Trophoblast cell (in vitro differentiated cells and primary cell): ENCODE measurements at regions not wholly inside any gene's neighbourhood (a gene's known extent, or its start where the extent isn't known, plus 50 kb on each side); places are given as distances from the start of the nearest gene placed in this dataset.
"Not testable (repeated sequence)": the region's sequence is repeated elsewhere in the genome, so short reads cannot be mapped to it uniquely, and the experiment has no call there.

Source experiments
- DNase-seq, 2 donors: peaks; one replicate each; pipeline ENCODE4 v3.0.0-alpha.2; 2016
- H2AFZ ChIP-seq: 2 replicates; pipeline ENCODE4 v1.6.1; 2013; ENCODE audit warnings: low read length, moderate library complexity, mild to moderate bottlenecking; ENCODE audit not compliant: insufficient read depth, poor library complexity
- H2AK5ac ChIP-seq: 2 replicates; pipeline ENCODE4 v1.6.1; 2013; ENCODE audit warnings: mild to moderate bottlenecking, low read length
- H2BK120ac ChIP-seq: 2 replicates; pipeline ENCODE4 v1.6.1; 2013; ENCODE audit warnings: low read length, mild to moderate bottlenecking, moderate library complexity; ENCODE audit not compliant: insufficient read depth, poor library complexity
- H2BK12ac ChIP-seq: 2 replicates; pipeline ENCODE4 v1.6.1; 2013; ENCODE audit warnings: mild to moderate bottlenecking, low read length, moderate library complexity
- H2BK5ac ChIP-seq: 2 replicates; pipeline ENCODE4 v1.6.1; 2013; ENCODE audit warnings: low read length, low read depth, moderate library complexity, mild to moderate bottlenecking; ENCODE audit not compliant: poor library complexity
- H3K14ac ChIP-seq: 2 replicates; pipeline ENCODE4 v1.6.1; 2013; ENCODE audit warnings: mild to moderate bottlenecking, low read length
- H3K18ac ChIP-seq: 2 replicates; pipeline ENCODE4 v1.6.1; 2013; ENCODE audit warnings: mild to moderate bottlenecking, low read length
- H3K23ac ChIP-seq: 2 replicates; pipeline ENCODE4 v1.6.1; 2013; ENCODE audit warnings: low read length
- H3K27ac ChIP-seq: 2 replicates; pipeline ENCODE4 v1.5.1; 2013; ENCODE audit warnings: low read depth, mild to moderate bottlenecking, inconsistent platforms, low read length, moderate library complexity
- H3K27me3 ChIP-seq: 2 replicates; pipeline ENCODE4 v1.6.1; 2013; ENCODE audit warnings: inconsistent platforms, mild to moderate bottlenecking, low read length, moderate library complexity; ENCODE audit not compliant: insufficient read depth
- H3K36me3 ChIP-seq, 2 experiments: 1 replicate in 1 of 2; 2 replicates in 1 of 2; pipeline ENCODE4 v1.6.1; 2013; ENCODE audit warnings: low read length in 2 of 2, mild to moderate bottlenecking in 2 of 2, moderate library complexity in 1 of 2; ENCODE audit not compliant: insufficient read depth in 2 of 2, control insufficient read depth in 1 of 2
- H3K4ac ChIP-seq: 2 replicates; pipeline ENCODE4 v1.6.1; 2013; ENCODE audit warnings: low read depth, mild to moderate bottlenecking, low read length, moderate library complexity
- H3K4me1 ChIP-seq, 2 experiments: 1 replicate in 1 of 2; 2 replicates in 1 of 2; pipeline ENCODE4 v1.6.1; 2013; ENCODE audit warnings: low read length in 2 of 2, mild to moderate bottlenecking in 2 of 2, moderate library complexity in 1 of 2; ENCODE audit not compliant: insufficient read depth in 2 of 2, control insufficient read depth in 1 of 2
- H3K4me2 ChIP-seq: 2 replicates; pipeline ENCODE4 v1.6.1; 2013; ENCODE audit warnings: inconsistent platforms, mild to moderate bottlenecking, low read length, moderate library complexity
- H3K4me3 ChIP-seq: 2 replicates; pipeline ENCODE4 v1.5.1; 2013; ENCODE audit warnings: mild to moderate bottlenecking, low read depth, low read length, inconsistent platforms
- H3K79me1 ChIP-seq: one replicate; pipeline ENCODE4 v1.6.1; 2013; ENCODE audit warnings: low read length
- H3K79me2 ChIP-seq: 2 replicates; pipeline ENCODE4 v1.6.1; 2013; ENCODE audit warnings: low read length, mild to moderate bottlenecking; ENCODE audit not compliant: control insufficient read depth, insufficient read depth, poor library complexity
- H3K9ac ChIP-seq: 2 replicates; pipeline ENCODE4 v1.6.1; 2013; ENCODE audit warnings: mild to moderate bottlenecking, low read length
- H3K9me3 ChIP-seq: 2 replicates; pipeline ENCODE4 v1.6.1; 2013; ENCODE audit warnings: low read depth, mild to moderate bottlenecking, control low read depth, inconsistent platforms, low read length; ENCODE audit not compliant: insufficient read depth
- H4K12ac ChIP-seq: 2 replicates; pipeline ENCODE4 v1.6.1; 2013; ENCODE audit warnings: low read depth, mild to moderate bottlenecking, low read length, moderate library complexity
- H4K8ac ChIP-seq: 2 replicates; pipeline ENCODE4 v1.6.1; 2013; ENCODE audit warnings: low read depth, mild to moderate bottlenecking, low read length, moderate library complexity
- H4K91ac ChIP-seq: one replicate; pipeline ENCODE4 v1.6.1; 2013; ENCODE audit warnings: low read depth, mild to moderate bottlenecking, low read length, moderate library complexity
- WGBS: extraction: QIAGEN DNeasy Blood & Tissue Kit; methylation state at CpG from one replicate; pipeline ENCODE4 v1.1.7; 2013; ENCODE audit warnings: missing lambda C conversion rate; ENCODE audit not compliant: insufficient read length, insufficient coverage; ENCODE audit errors: extremely low coverage; 5-methylcytosine and 5-hydroxymethylcytosine counted together

DNA sequence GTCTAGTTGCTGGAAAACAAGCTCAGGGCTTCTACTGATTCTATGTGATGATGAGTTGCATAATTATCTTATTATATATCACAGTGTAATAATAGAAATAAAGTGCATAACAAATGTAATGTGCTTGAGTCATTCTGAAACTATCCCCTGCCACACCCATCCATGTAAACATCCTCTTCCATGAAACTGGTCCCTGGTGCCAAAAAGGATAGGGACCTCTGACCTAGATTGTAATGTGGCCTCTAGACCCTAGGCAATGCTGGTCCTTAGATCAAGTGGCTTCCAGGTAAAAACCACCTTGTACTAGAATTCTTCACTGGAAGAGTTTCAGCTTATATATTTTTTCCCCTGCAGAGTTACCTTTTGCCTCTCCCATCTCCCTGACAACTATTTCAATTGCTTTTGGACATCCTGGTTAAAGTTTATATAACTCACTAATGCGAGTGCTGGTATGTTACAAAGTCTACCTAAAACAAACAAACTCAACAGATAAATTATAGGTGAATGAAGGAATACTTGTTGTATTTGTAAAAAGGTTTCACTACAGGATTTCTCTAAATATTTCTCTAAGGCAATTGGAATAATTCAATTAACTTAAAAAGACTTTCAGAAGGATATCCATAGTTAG lies 462.5 kb downstream of the NAV3 start:
- Histone ChIP-seq H3K18ac (no peak overlapping the region), H3K9me3 (no peaks in the 10 kb centered on the region), H2BK5ac (no peak overlapping the region), H2BK120ac (no peak overlapping the region), H3K23ac (no peak overlapping the region), H4K91ac (no peak overlapping the region), H3K9ac (no peak overlapping the region), H2AFZ (no peak overlapping the region), H2BK12ac (no peak overlapping the region), H3K36me3 (no peaks in the 10 kb centered on the region), H3K4me2 (no peak overlapping the region), H3K27ac (no peak overlapping the region), H2AK5ac (no peak overlapping the region), H3K4me1 (no peaks in the 10 kb centered on the region), H3K4ac (no peak overlapping the region), H4K8ac (no peak overlapping the region), H3K79me1 (no peaks in the 10 kb centered on the region), H4K12ac (no peak overlapping the region), H3K4me3 (no peak overlapping the region), H3K27me3 (no peaks in the 10 kb centered on the region), H3K79me2 (no peaks in the 10 kb centered on the region), H3K14ac (no peak overlapping the region)
- no CpG with 5 or more reads among the region's 1 CpG for whole genome bisulfite sequencing
- no peak for DNase-seq

DNA sequence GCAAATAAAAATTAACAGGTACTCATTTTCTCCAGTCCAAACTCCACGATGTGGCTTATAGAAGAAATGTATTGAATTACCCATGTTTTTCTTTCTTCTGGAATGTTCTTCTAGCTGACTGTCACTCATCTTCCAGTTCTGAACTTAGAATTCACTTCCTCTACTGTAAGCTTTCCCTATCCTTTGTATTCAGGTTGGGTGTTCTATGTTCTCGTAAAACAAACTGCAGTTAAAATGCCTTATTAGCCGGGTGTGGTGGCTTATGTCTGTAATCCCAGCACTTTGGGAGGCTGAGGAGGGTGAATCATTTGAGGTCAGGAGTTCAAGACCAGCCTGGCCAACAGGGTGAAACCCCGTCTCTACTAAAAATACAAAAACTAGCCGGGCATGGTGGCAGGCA lies 470.6 kb downstream of the NAV3 start:
- not testable (repeated sequence) for H2AFZ ChIP-seq, H3K9ac ChIP-seq, H2BK12ac ChIP-seq, H3K4me3 ChIP-seq, H3K23ac ChIP-seq, H3K79me2 ChIP-seq, H3K9me3 ChIP-seq, H3K36me3 ChIP-seq, H3K18ac ChIP-seq, DNase-seq, H3K4me1 ChIP-seq, H2BK5ac ChIP-seq, H4K12ac ChIP-seq, H3K27ac ChIP-seq, H4K91ac ChIP-seq, H4K8ac ChIP-seq, H2BK120ac ChIP-seq, H3K4me2 ChIP-seq, H3K27me3 ChIP-seq, H3K4ac ChIP-seq, H3K79me1 ChIP-seq, H3K14ac ChIP-seq, H2AK5ac ChIP-seq
- no CpG with 5 or more reads among the region's 5 CpGs for whole genome bisulfite sequencing

DNA sequence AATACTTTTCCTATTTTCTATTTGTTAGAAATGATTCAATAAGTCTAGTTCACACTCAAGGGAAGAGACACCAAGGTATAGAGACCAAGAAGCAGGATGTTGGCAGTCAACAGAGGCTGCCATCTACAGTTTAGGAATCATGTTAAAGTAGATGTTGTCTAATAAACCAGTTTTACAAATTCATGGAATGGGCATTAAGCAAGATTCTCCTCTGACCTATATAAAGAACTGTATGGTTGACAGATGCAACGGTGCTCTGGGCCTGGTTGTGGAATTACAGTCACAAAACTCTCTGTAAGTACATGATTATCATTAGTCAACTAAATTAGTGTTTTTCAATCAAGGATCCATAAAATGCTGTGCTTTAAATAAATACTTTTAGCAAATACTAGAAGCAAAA lies 475.1 kb downstream of the NAV3 start:
- Histone ChIP-seq H4K8ac (no peak overlapping the region), H3K23ac (no peak overlapping the region), H3K27ac (no peak overlapping the region), H4K91ac (no peak overlapping the region), H3K4ac (no peak overlapping the region), H3K4me3 (no peak overlapping the region), H3K4me1 (no peaks in the 10 kb centered on the region), H3K27me3 (no peaks in the 10 kb centered on the region), H3K79me1 (no peaks in the 10 kb centered on the region), H3K18ac (no peak overlapping the region), H3K36me3 (no peaks in the 10 kb centered on the region), H3K9me3 (no peaks in the 10 kb centered on the region), H2AK5ac (no peak overlapping the region), H3K9ac (no peak overlapping the region), H2AFZ (no peak overlapping the region), H2BK12ac (no peak overlapping the region), H2BK5ac (no peak overlapping the region), H3K79me2 (no peaks in the 10 kb centered on the region), H3K4me2 (no peak overlapping the region), H4K12ac (no peak overlapping the region), H3K14ac (no peak overlapping the region), H2BK120ac (no peak overlapping the region)
- WGBS = no CpG with 5 or more reads among the region's 1 CpG
- DNase-seq = peak; percentile 1 to 55

DNA sequence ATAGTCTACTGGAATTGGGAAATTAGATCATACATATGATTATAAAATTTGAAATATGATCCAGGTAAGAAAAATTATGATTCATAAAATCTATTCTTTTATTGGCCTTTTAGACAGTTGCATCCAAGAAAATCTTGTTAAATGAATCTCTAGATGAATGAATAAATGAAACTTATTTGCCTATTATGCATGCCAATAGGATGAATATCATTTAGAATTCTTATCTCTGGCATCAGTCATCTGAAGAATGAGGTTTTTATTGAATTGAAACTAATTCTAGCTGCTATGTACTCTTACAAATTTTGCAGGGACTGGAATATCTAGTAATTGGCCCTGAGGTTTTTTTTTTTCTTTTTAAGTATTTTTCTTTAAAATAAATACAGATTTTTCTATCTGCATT lies 475.5 kb downstream of the NAV3 start:
- H4K12ac ChIP-seq = no peak overlapping the region
- no peaks in the 10 kb centered on the region for H3K79me2 ChIP-seq
- H3K4me3 ChIP-seq = no peak overlapping the region
- H2BK5ac ChIP-seq = no peak overlapping the region
- no peak overlapping the region for H4K91ac ChIP-seq
- no peak overlapping the region for H3K27ac ChIP-seq
- no peak overlapping the region for H3K9ac ChIP-seq
- no peaks in the 10 kb centered on the region for H3K79me1 ChIP-seq
- H3K4ac ChIP-seq = no peak overlapping the region
- peak in 1 of 2 donors; percentile 47 for DNase-seq
- H3K27me3 ChIP-seq = no peaks in the 10 kb centered on the region
- H4K8ac ChIP-seq = no peak overlapping the region
- H3K36me3 ChIP-seq = no peaks in the 10 kb centered on the region
- H2BK120ac ChIP-seq = no peak overlapping the region
- H3K4me1 ChIP-seq = no peaks in the 10 kb centered on the region
- no peak overlapping the region for H3K14ac ChIP-seq
- H3K18ac ChIP-seq = no peak overlapping the region
- H2AFZ ChIP-seq = no peak overlapping the region
- no peak overlapping the region for H3K4me2 ChIP-seq
- no peaks in the 10 kb centered on the region for H3K9me3 ChIP-seq
- no peak overlapping the region for H3K23ac ChIP-seq
- no peak overlapping the region for H2BK12ac ChIP-seq
- H2AK5ac ChIP-seq = no peak overlapping the region
